ENCODE measurements at regions not wholly inside any gene's neighbourhood (a gene's known extent, or its start where the extent isn't known, plus 50 kb on each side); places are given as distances from the start of the nearest gene placed in this dataset.

DNA sequence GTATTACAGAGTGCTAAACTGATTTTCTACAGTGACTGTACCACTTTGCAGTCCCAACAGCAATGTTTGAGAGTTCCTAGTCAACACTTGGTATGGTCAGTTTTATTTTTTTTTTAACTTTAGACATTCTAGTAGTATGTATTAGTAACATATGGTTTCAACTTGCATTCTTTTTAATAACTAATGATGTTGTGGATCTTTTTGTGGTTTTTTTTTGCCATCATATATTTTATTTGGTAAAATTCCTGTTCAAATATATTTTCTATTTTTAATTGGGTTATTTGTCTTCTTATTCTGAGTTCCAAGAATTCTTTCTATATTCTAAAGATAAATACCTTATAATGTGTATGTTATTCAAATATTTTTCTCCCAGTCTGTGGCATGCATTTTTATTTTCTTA is 189.4 kb upstream of the ECI2 start (continued):
- TF ChIP-seq MAX (CRISPR knock-in tag; IDR thresholded peaks at IDR 0.05) (no peak), NFXL1 (CRISPR knock-in tag; IDR thresholded peaks at IDR 0.05) (no peak), CBFA2T3 (IDR thresholded peaks at IDR 0.05) (no peak), SIN3A (IDR thresholded peaks at IDR 0.05; ENCODE audit: borderline replicate concordance in 2 of 2, control insufficient read depth in 1 of 2, low read depth in 2 of 2, low read length in 2 of 2) (no peak), NFE2 (IDR thresholded peaks at IDR 0.05; ENCODE audit: low read depth) (no peak), ZKSCAN8 (CRISPR knock-in tag; IDR thresholded peaks at IDR 0.05) (no peak), PML (IDR thresholded peaks at IDR 0.05; ENCODE audit: low read length) (no peak), XRCC5 (IDR thresholded peaks at IDR 0.05; ENCODE audit: low read depth, low read length) (no peak), PRMT5 (CRISPR knock-in tag; IDR thresholded peaks at IDR 0.05) (no peak), ZNF644 (tag; IDR thresholded peaks at IDR 0.05; ENCODE audit: low read depth) (no peak), CREB5 (CRISPR knock-in tag; IDR thresholded peaks at IDR 0.05) (no peak), ZBTB17 (CRISPR knock-in tag; IDR thresholded peaks at IDR 0.05) (no peak), ZNF253 (CRISPR knock-in tag; conservative IDR thresholded peaks at IDR 0.05) (no peak), SRF (CRISPR knock-in tag; IDR thresholded peaks at IDR 0.05) (no peak), ZNF140 (CRISPR knock-in tag; IDR thresholded peaks at IDR 0.05) (no peak)
- TF ChIP-seq, protein P1, sequence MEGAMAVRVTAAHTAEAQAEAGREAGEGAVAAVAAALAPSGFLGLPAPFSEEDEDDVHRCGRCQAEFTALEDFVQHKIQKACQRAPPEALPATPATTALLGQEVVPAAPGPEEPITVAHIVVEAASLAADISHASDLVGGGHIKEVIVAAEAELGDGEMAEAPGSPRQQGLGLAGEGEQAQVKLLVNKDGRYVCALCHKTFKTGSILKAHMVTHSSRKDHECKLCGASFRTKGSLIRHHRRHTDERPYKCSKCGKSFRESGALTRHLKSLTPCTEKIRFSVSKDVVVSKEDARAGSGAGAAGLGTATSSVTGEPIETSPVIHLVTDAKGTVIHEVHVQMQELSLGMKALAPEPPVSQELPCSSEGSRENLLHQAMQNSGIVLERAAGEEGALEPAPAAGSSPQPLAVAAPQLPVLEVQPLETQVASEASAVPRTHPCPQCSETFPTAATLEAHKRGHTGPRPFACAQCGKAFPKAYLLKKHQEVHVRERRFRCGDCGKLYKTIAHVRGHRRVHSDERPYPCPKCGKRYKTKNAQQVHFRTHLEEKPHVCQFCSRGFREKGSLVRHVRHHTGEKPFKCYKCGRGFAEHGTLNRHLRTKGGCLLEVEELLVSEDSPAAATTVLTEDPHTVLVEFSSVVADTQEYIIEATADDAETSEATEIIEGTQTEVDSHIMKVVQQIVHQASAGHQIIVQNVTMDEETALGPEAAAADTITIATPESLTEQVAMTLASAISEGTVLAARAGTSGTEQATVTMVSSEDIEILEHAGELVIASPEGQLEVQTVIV (CRISPR knock-in tag; IDR thresholded peaks at IDR 0.05; ENCODE audit: borderline replicate concordance): no peak

Data from K562 (cell line).